ENCODE measurements at regions not wholly inside any gene's neighbourhood (a gene's known extent, or its start where the extent isn't known, plus 50 kb on each side); places are given as distances from the start of the nearest gene placed in this dataset.
A peak's percentile ranks its signal among the peaks of the same experiment; 100 is the strongest.
"Not testable (repeated sequence)": the region's sequence is repeated elsewhere in the genome, so short reads cannot be mapped to it uniquely, and the experiment has no call there.

GRCh38 chr6:37078814-37079213, 73.4 kb downstream of the FGD2 start:
- DNase-seq: no peak

GRCh38 chr6:37081042-37081607, 75.7 kb downstream of the FGD2 start:
- DNase-seq: no peak

GRCh38 chr6:37082390-37083130, 77.1 kb downstream of the FGD2 start:
- no peak for DNase-seq

- DNase-seq: no peak
These were observed 78.0 kb downstream of the FGD2 start for GRCh38 chr6:37083243-37084138.

- DNase-seq: not testable (repeated sequence)
These were observed 79.2 kb downstream of the FGD2 start for GRCh38 chr6:37084665-37085064.

GRCh38 chr6:37085198-37085597, 79.7 kb downstream of the FGD2 start:
- no peak for DNase-seq

GRCh38 chr6:37088897-37089296, 81.1 kb upstream of the PIM1 start:
- no peak for DNase-seq

GRCh38 chr6:37089783-37090182, 80.2 kb upstream of the PIM1 start:
- no peak for DNase-seq

- not testable (repeated sequence) for DNase-seq
These were observed 78.8 kb upstream of the PIM1 start for GRCh38 chr6:37091104-37091503.

GRCh38 chr6:37091586-37091985, 78.4 kb upstream of the PIM1 start:
- DNase-seq: not testable (repeated sequence)

GRCh38 chr6:37092923-37093727, 76.8 kb upstream of the PIM1 start:
- no peak for DNase-seq

GRCh38 chr6:37093728-37094069, 76.3 kb upstream of the PIM1 start:
- DNase-seq: no peak

GRCh38 chr6:37095997-37096396, 74.0 kb upstream of the PIM1 start:
- DNase-seq: no peak

GRCh38 chr6:37097335-37097734, 72.6 kb upstream of the PIM1 start:
- DNase-seq: no peak

GRCh38 chr6:37099442-37099841, 70.5 kb upstream of the PIM1 start:
- DNase-seq: no peak

- no peak for DNase-seq
These were observed 69.2 kb upstream of the PIM1 start for GRCh38 chr6:37100745-37101144.

- no peak for DNase-seq
These were observed 68.0 kb upstream of the PIM1 start for GRCh38 chr6:37101991-37102298.

- peak; percentile 76 for DNase-seq
These were observed 67.4 kb upstream of the PIM1 start for GRCh38 chr6:37102299-37103168.

GRCh38 chr6:37103169-37104039, 66.5 kb upstream of the PIM1 start:
- DNase-seq: peak; percentile 25

- DNase-seq: no peak
These were observed 65.2 kb upstream of the PIM1 start for GRCh38 chr6:37104824-37105147.

All from stimulated activated CD4-positive, alpha-beta T cell treated with anti-CD3 and anti-CD28 coated beads, Interleukin-15, amount 100 ng/mL, for 24 hours (primary cell).